Esophagus muscularis mucosa (tissue), 4 donors: ENCODE measurements at regions not wholly inside any gene's neighbourhood (a gene's known extent, or its start where the extent isn't known, plus 50 kb on each side); places are given as distances from the start of the nearest gene placed in this dataset.
A peak's percentile ranks its signal among the peaks of the same experiment; 100 is the strongest.

ENCODE experiments used
- DNase-seq: peaks from one replicate; pipeline ENCODE4 v3.0.0-alpha.2; 2017; ENCODE audit errors: extremely low spot score
- H3K27ac ChIP-seq, 4 donors: fragments of 200-600 bp; sonication (generic); replicated peaks in 1 of 4; 1 replicate in 3 of 4; 2 replicates in 1 of 4; pipeline ENCODE4 v1.5.1; 2016 to 2019; ENCODE audit warnings: mild to moderate bottlenecking in 1 of 4
- H3K27me3 ChIP-seq, 4 donors: fragments of 200-600 bp; sonication (generic); one replicate each; pipeline versions ENCODE4 v1.5.1 to v1.6.0; 2016 to 2019
- H3K36me3 ChIP-seq, 4 donors: fragments of 200-600 bp; sonication (generic); one replicate each; pipeline ENCODE4 v1.5.1; 2016 to 2019
- H3K4me1 ChIP-seq, 4 donors: fragments of 200-600 bp; sonication (generic); one replicate each; pipeline ENCODE4 v1.5.1; 2016 to 2019
- H3K4me3 ChIP-seq, 4 donors: fragments of 200-600 bp; sonication (generic); 1 replicate in 2 of 4; 2 replicates in 2 of 4; pipeline ENCODE4 v1.5.1; 2016 to 2019; ENCODE audit warnings: mild to moderate bottlenecking in 4 of 4, moderate library complexity in 1 of 4
- H3K9me3 ChIP-seq, 4 donors: fragments of 200-600 bp; sonication (generic); 1 replicate in 3 of 4; 2 replicates in 1 of 4; pipeline ENCODE4 v1.5.1; 2016 to 2019
- CTCF ChIP-seq, 3 experiments: fragments of 200-600 bp in 2 of 3; fragments of 450-650 bp in 1 of 3; sonication (generic) in 2 of 3; IDR thresholded peaks; one replicate each; pipeline ENCODE4 v1.5.1; 2017 to 2019; ENCODE audit warnings: antibody characterized with exemption in 3 of 3, mild to moderate bottlenecking in 2 of 3, moderate library complexity in 1 of 3
- EP300 ChIP-seq: sonication (generic); formaldehyde crosslinking; IDR thresholded peaks from one replicate; pipeline ENCODE4 v1.6.1; 2017; ENCODE audit warnings: antibody characterized with exemption
- POLR2A ChIP-seq: fragments of 450-650 bp; IDR thresholded peaks from one replicate; pipeline ENCODE4 v1.6.1; 2017; ENCODE audit warnings: antibody characterized with exemption, moderate library complexity, mild to moderate bottlenecking, low read depth
- POLR2AphosphoS5 ChIP-seq, 2 donors: sonication (generic); formaldehyde crosslinking; IDR thresholded peaks; one replicate each; pipeline ENCODE4 v1.6.1; 2017; ENCODE audit warnings: antibody characterized with exemption in 2 of 2
- WGBS: methylation state at CpG from one replicate; pipeline ENCODE4 v1.1.5; 2018; 5-methylcytosine and 5-hydroxymethylcytosine counted together
- intact Hi-C: fragments of 100-400 bp; cut with DNase I; formaldehyde crosslinking; loops from one replicate; pipeline ENCODE4 v1.15.1; 2023

GRCh38 chr9:698954-699353 lies 142.5 kb upstream of the DMRT1 start:
- Histone ChIP-seq H3K36me3 (peaks cover 0 to 28% (median 0%) of the 10 kb centered on the region in 4 donors), H3K9me3 (no peaks in the 10 kb centered on the region), H3K27me3 (no peaks in the 10 kb centered on the region), H3K27ac (peak overlapping the region; percentile 88 to 89 (median 89)), H3K4me3 (peak overlapping the region in 1 of 4 donors; percentile 8), H3K4me1 (peaks cover 48 to 97% (median 85%) of the 10 kb centered on the region in 4 donors)
- intact Hi-C loops = loop anchor here (5.0 kb wide), 1 partner anchor 38 kb away; no protein-coding TSS in a partner anchor
- TF ChIP-seq POLR2A (no peak), CTCF (IDR thresholded peaks at IDR 0.05) (no peak)
- no peak for DNase-seq
- 71% methylated on average over 6 of the region's 6 CpGs for WGBS

GRCh38 chr9:699396-699795 lies 142.1 kb upstream of the DMRT1 start:
- Histone ChIP-seq H3K27ac (peak overlapping the region; percentile 88 to 89 (median 89)), H3K9me3 (no peaks in the 10 kb centered on the region), H3K4me1 (peaks cover 48 to 97% (median 85%) of the 10 kb centered on the region in 4 donors), H3K27me3 (no peaks in the 10 kb centered on the region), H3K36me3 (peaks cover 0 to 28% (median 0%) of the 10 kb centered on the region in 4 donors), H3K4me3 (peak overlapping the region in 1 of 4 donors; percentile 8)
- WGBS = 57% methylated on average over 1 of the region's 1 CpG
- DNase-seq = no peak
- intact Hi-C loops = loop anchor here (5.0 kb wide), 1 partner anchor 38 kb away; no protein-coding TSS in a partner anchor
- TF ChIP-seq EP300 (no peak), POLR2A (no peak), CTCF (IDR thresholded peaks at IDR 0.05) (no peak), POLR2AphosphoS5 (IDR thresholded peaks at IDR 0.05) (no peak)

GRCh38 chr9:700365-701282 lies 140.9 kb upstream of the DMRT1 start:
- H3K4me3 ChIP-seq = no peak overlapping the region
- H3K36me3 ChIP-seq = peaks cover 0 to 28% (median 0%) of the 10 kb centered on the region in 4 donors
- TF ChIP-seq EP300 = no peak
- no peak for TF ChIP-seq POLR2A
- no peak for TF ChIP-seq CTCF (IDR thresholded peaks at IDR 0.05)
- no peak for TF ChIP-seq POLR2AphosphoS5 (IDR thresholded peaks at IDR 0.05)
- peak overlapping the region; percentile 88 to 89 (median 89) for H3K27ac ChIP-seq
- H3K27me3 ChIP-seq = no peaks in the 10 kb centered on the region
- no peak for DNase-seq
- intact Hi-C loops = no loop called here
- H3K9me3 ChIP-seq = no peaks in the 10 kb centered on the region
- WGBS = 86% methylated on average over 9 of the region's 9 CpGs
- peaks cover 51 to 97% (median 83%) of the 10 kb centered on the region in 4 donors for H3K4me1 ChIP-seq

GRCh38 chr9:703392-703791 lies 138.1 kb upstream of the DMRT1 start:
- Histone ChIP-seq H3K27ac (peak overlapping the region; percentile 76 to 90 (median 89)), H3K27me3 (no peaks in the 10 kb centered on the region), H3K36me3 (peaks cover 0 to 26% (median 0%) of the 10 kb centered on the region in 4 donors), H3K4me1 (peaks cover 56 to 84% (median 72%) of the 10 kb centered on the region in 4 donors), H3K9me3 (no peaks in the 10 kb centered on the region), H3K4me3 (no peak overlapping the region)
- no peak for DNase-seq
- intact Hi-C loops = no loop called here
- 29% methylated on average over 2 of the region's 2 CpGs for WGBS
- TF ChIP-seq EP300 (no peak), POLR2AphosphoS5 (IDR thresholded peaks at IDR 0.05) (peak in 1 of 2 donors; percentile 55), CTCF (IDR thresholded peaks at IDR 0.05) (no peak), POLR2A (no peak)
